IMR-90 (cell line): ENCODE measurements at regions not wholly inside any gene's neighbourhood (a gene's known extent, or its start where the extent isn't known, plus 50 kb on each side); places are given as distances from the start of the nearest gene placed in this dataset.

Source experiments
- ATAC-seq: fragments of 200-7000 bp; cut with Tn5 transposase; 2 replicates; pipeline ENCODE4 v1.9.1; 2020; ENCODE audit warnings: low read depth, mild to moderate bottlenecking, moderate library complexity
- BruUV-seq: library from RNA; stranded (reverse); fragments of 400-500 nt; replicated peaks from 2 replicates; lab custom pipeline; 2021; lab: Mats Ljungman, UMichigan
- CTCF ChIA-PET: fragments of 300-600 bp; formaldehyde crosslinking; extraction: SDS; loops from one replicate; lab custom pipeline; 2021; ENCODE audit warnings: antibody characterized with exemption; lab: Yijun Ruan, JAX
- POLR2A ChIA-PET: fragments of 300-600 bp; sonication (Branson Sonifier 250); formaldehyde crosslinking; loops from one replicate; lab custom pipeline; 2022; ENCODE audit warnings: antibody characterized with exemption; ENCODE audit not compliant: unreplicated experiment; lab: Charles Lee
- DNase-seq: peaks from one replicate; pipeline ENCODE4 v3.0.0; 2013
- H2AFZ ChIP-seq: replicated peaks from 2 replicates; pipeline ENCODE3; 2013; ENCODE audit warnings: low read length, mild to moderate bottlenecking; ENCODE audit not compliant: poor library complexity
- H2AK5ac ChIP-seq: 2 replicates; pipeline ENCODE4 v1.6.1; 2013; ENCODE audit warnings: low read depth, low read length, inconsistent platforms
- H2AK9ac ChIP-seq: replicated peaks from 2 replicates; pipeline ENCODE3; 2013; ENCODE audit warnings: mild to moderate bottlenecking, low read depth, low read length, moderate library complexity; ENCODE audit not compliant: poor library complexity
- H2BK120ac ChIP-seq: 2 replicates; pipeline ENCODE4 v1.6.1; 2013; ENCODE audit warnings: low read depth, low read length, inconsistent platforms
- H2BK15ac ChIP-seq: 3 replicates; pipeline ENCODE4 v1.6.1; 2013; ENCODE audit warnings: low read depth, low read length, inconsistent platforms
- H2BK20ac ChIP-seq: 2 replicates; pipeline ENCODE4 v1.6.1; 2013; ENCODE audit warnings: low read depth, mild to moderate bottlenecking, inconsistent platforms, low read length, moderate library complexity
- H2BK5ac ChIP-seq: 2 replicates; pipeline ENCODE4 v1.6.1; 2013; ENCODE audit warnings: mild to moderate bottlenecking, low read depth, low read length, inconsistent platforms; ENCODE audit not compliant: poor library complexity, severe bottlenecking
- H3K14ac ChIP-seq: replicated peaks from 2 replicates; pipeline ENCODE4 v1.6.1; 2013; ENCODE audit warnings: low read depth, low read length, inconsistent platforms
- H3K18ac ChIP-seq: 2 replicates; pipeline ENCODE4 v1.6.1; 2013; ENCODE audit warnings: low read depth, low read length, control low read depth
- H3K23ac ChIP-seq: 2 replicates; pipeline ENCODE4 v1.6.1; 2013; ENCODE audit warnings: low read depth, low read length, inconsistent platforms
- H3K27ac ChIP-seq: 2 replicates; pipeline ENCODE4 v1.5.1; 2013; ENCODE audit warnings: mild to moderate bottlenecking, control low read depth, low read length; ENCODE audit not compliant: insufficient read depth
- H3K27me3 ChIP-seq: 2 replicates; pipeline ENCODE4 v1.6.1; 2013; ENCODE audit warnings: low read length; ENCODE audit not compliant: control insufficient read depth, insufficient read depth
- H3K36me3 ChIP-seq: 2 replicates; pipeline ENCODE4 v1.6.1; 2013; ENCODE audit warnings: low read length, mixed read lengths; ENCODE audit not compliant: control insufficient read depth, insufficient read depth
- H3K4ac ChIP-seq: 2 replicates; pipeline ENCODE4 v1.6.1; 2013; ENCODE audit warnings: low read depth, low read length, inconsistent platforms
- H3K4me1 ChIP-seq: 2 replicates; pipeline ENCODE4 v1.6.1; 2013; ENCODE audit warnings: low read length, mixed read lengths; ENCODE audit not compliant: control insufficient read depth, insufficient read depth
- H3K4me2 ChIP-seq: 2 replicates; pipeline ENCODE4 v1.6.1; 2013; ENCODE audit warnings: low read depth, mild to moderate bottlenecking, control low read depth, low read length, moderate library complexity
- H3K4me3 ChIP-seq: 2 replicates; pipeline ENCODE4 v1.5.1; 2013; ENCODE audit warnings: low read depth, mild to moderate bottlenecking, control low read depth, low read length, moderate library complexity; ENCODE audit not compliant: insufficient read depth
- H3K56ac ChIP-seq: 2 replicates; pipeline ENCODE4 v1.6.1; 2013; ENCODE audit warnings: low read length, inconsistent platforms; ENCODE audit not compliant: insufficient read depth; ENCODE audit errors: extremely low read depth
- H3K79me1 ChIP-seq, 2 experiments: 2 replicates each; pipeline ENCODE4 v1.6.1; 2013; ENCODE audit warnings: low read length in 2 of 2, inconsistent platforms in 1 of 2, low read depth in 1 of 2
- H3K9ac ChIP-seq: 2 replicates; pipeline ENCODE4 v1.6.1; 2013; ENCODE audit warnings: low read depth, low read length, control low read depth
- H3K9me1 ChIP-seq: 2 replicates; pipeline ENCODE4 v1.6.1; 2013; ENCODE audit warnings: low read length, inconsistent platforms; ENCODE audit not compliant: insufficient read depth
- H3K9me3 ChIP-seq: 2 replicates; pipeline ENCODE4 v1.6.1; 2013; ENCODE audit warnings: low read length; ENCODE audit not compliant: control insufficient read depth, insufficient read depth
- H4K20me1 ChIP-seq: 2 replicates; pipeline ENCODE4 v1.6.1; 2013; ENCODE audit warnings: low read length, inconsistent platforms; ENCODE audit not compliant: insufficient read depth
- H4K5ac ChIP-seq: 2 replicates; pipeline ENCODE4 v1.6.1; 2013; ENCODE audit warnings: mild to moderate bottlenecking, low read depth, low read length, control low read depth
- H4K8ac ChIP-seq, 2 experiments: 2 replicates each; pipeline ENCODE4 v1.6.1; 2013; ENCODE audit warnings: low read depth in 2 of 2, low read length in 2 of 2, control low read depth in 1 of 2, inconsistent platforms in 1 of 2
- H4K91ac ChIP-seq: 2 replicates; pipeline ENCODE4 v1.6.1; 2013; ENCODE audit warnings: low read depth, low read length, inconsistent platforms; ENCODE audit not compliant: insufficient read depth
- BHLHE40 ChIP-seq: fragments of 150-350 bp; IDR thresholded peaks from 2 replicates; pipeline ENCODE4 v1.6.1; 2016; ENCODE audit warnings: mild to moderate bottlenecking, low read depth, low read length
- CEBPB ChIP-seq: IDR thresholded peaks from 2 replicates; pipeline ENCODE4 v1.6.1; 2012; ENCODE audit warnings: low read depth, low read length, improper control_type of control experiment
- FOS ChIP-seq: fragments of 150-350 bp; IDR thresholded peaks from 2 replicates; pipeline ENCODE4 v1.6.1; 2016; ENCODE audit warnings: low read depth, low read length
- MAFK ChIP-seq: IDR thresholded peaks from 2 replicates; pipeline ENCODE4 v1.6.1; 2012; ENCODE audit warnings: low read depth, low read length, improper control_type of control experiment
- MAZ ChIP-seq: IDR thresholded peaks from 2 replicates; pipeline ENCODE4 v1.6.1; 2012; ENCODE audit warnings: low read depth, mild to moderate bottlenecking, low read length, improper control_type of control experiment, moderate library complexity, borderline replicate concordance
- NFE2L2 ChIP-seq: fragments of 150-350 bp; IDR thresholded peaks from 2 replicates; pipeline ENCODE4 v1.6.1; 2016; ENCODE audit warnings: low read depth, mild to moderate bottlenecking, low read length
- RAD21 ChIP-seq: IDR thresholded peaks from 2 replicates; pipeline ENCODE4 v1.6.1; 2012; ENCODE audit warnings: low read length, improper control_type of control experiment
- RCOR1 ChIP-seq: IDR thresholded peaks from 2 replicates; pipeline ENCODE4 v1.6.1; 2012; ENCODE audit warnings: mild to moderate bottlenecking, low read length, improper control_type of control experiment; ENCODE audit not compliant: insufficient replicate concordance
- USF2 ChIP-seq: fragments of 150-350 bp; IDR thresholded peaks from 2 replicates; pipeline ENCODE4 v1.6.1; 2017; ENCODE audit warnings: mild to moderate bottlenecking, antibody characterized with exemption, low read length, low read depth
- WGBS, 2 experiments: methylation state at CpG; one replicate each; pipeline versions ENCODE4 v1.1.5 to v1.1.7; 2013; ENCODE audit warnings: missing lambda C conversion rate in 2 of 2; ENCODE audit not compliant: insufficient read length in 1 of 2; ENCODE audit errors: extremely low coverage in 2 of 2; 5-methylcytosine and 5-hydroxymethylcytosine counted together
- dilution Hi-C: fragments of 300-500 bp; cut with HindIII; formaldehyde crosslinking; loops from one replicate; pipeline ENCODE4 v1.14.3; 2018; ENCODE audit warnings: low sequenced_read_pairs; ENCODE audit not compliant: unreplicated experiment
- in situ Hi-C: fragments of 300-500 bp; cut with MboI; formaldehyde crosslinking; loops from 3 replicates; pipeline ENCODE4 v1.14.3; 2019; ENCODE audit warnings: low sequenced_read_pairs, inconsistent platforms, mixed read lengths
- intact Hi-C: fragments of 100-400 bp; cut with micrococcal nuclease; formaldehyde crosslinking; loops from 2 replicates; pipeline ENCODE4 v1.10.0; 2022

- DNase-seq, result no peak
- peak overlapping the region; percentile 82 for H4K91ac ChIP-seq
- no peaks in the 10 kb centered on the region for H3K36me3 ChIP-seq
- peak overlapping the region; percentile 77 for H3K4ac ChIP-seq
- peak overlapping the region; percentile 69; the same call in 2 of the 3 replicates for H2BK15ac ChIP-seq
- no TSS peak for BruUV-seq
- H3K9ac ChIP-seq, result no peak overlapping the region
- no peaks in the 10 kb centered on the region for H4K20me1 ChIP-seq
- 0 out of 2 replicates have a peak, but pooled peaks cover 4% of the 10 kb centered on the region for H3K9me1 ChIP-seq
- no peak for TF ChIP-seq MAFK
- TF ChIP-seq CEBPB, result no peak
- TF ChIP-seq RAD21, result no peak
- no peak for TF ChIP-seq NFE2L2
- TF ChIP-seq USF2, result no peak
- TF ChIP-seq FOS, result no peak
- TF ChIP-seq BHLHE40, result no peak
- no peak for TF ChIP-seq MAZ
- no peak for TF ChIP-seq RCOR1
- no peaks in the 10 kb centered on the region for H3K27me3 ChIP-seq
- no peaks in the 10 kb centered on the region for H3K79me1 ChIP-seq
- ATAC-seq, result no peak
- H2BK5ac ChIP-seq, result peak overlapping the region; percentile 97
- peaks cover 3% of the 10 kb centered on the region; the same call in 1 of the 2 replicates for H3K9me3 ChIP-seq
- H3K4me1 ChIP-seq, result peaks cover 11% of the 10 kb centered on the region; the same call in 1 of the 2 replicates
- ChIA-PET POLR2A (no interaction called here), CTCF (no interaction called here)
- peak overlapping the region; percentile 90 for H2BK20ac ChIP-seq
- H4K8ac ChIP-seq, result peak overlapping the region; percentile 38 to 57; a peak in 3 of 4 replicates
- no peak overlapping the region for H2AFZ ChIP-seq
- H3K56ac ChIP-seq, result peak overlapping the region; percentile 52; the same call in 1 of the 2 replicates
- intact Hi-C loops, result no loop called here
- no peak overlapping the region for H2AK9ac ChIP-seq
- peak overlapping the region; percentile 89 for H2BK120ac ChIP-seq
- H3K14ac ChIP-seq, result peak overlapping the region; percentile 24; the same call in 1 of the 2 replicates
- dilution Hi-C loops, result no loop called here
- H3K18ac ChIP-seq, result peak overlapping the region; percentile 83; the same call in 1 of the 2 replicates
- in situ Hi-C loops, result loop anchor here (5.0 to 25.0 kb wide), 2 partner anchors 213 to 523 kb away; no protein-coding TSS in a partner anchor
- peak overlapping the region; percentile 88; the same call in 1 of the 2 replicates for H4K5ac ChIP-seq
- H3K4me3 ChIP-seq, result no peak overlapping the region
- H3K4me2 ChIP-seq, result peak overlapping the region; percentile 54; the same call in 1 of the 2 replicates
- H2AK5ac ChIP-seq, result peak overlapping the region; percentile 67; the same call in 1 of the 2 replicates
- H3K27ac ChIP-seq, result 0 out of 2 replicates have a peak overlapping the region, but pooled peaks have one; percentile 53
- no CpG with 5 or more reads among the region's 3 CpGs for WGBS, 2 experiments
- H3K23ac ChIP-seq, result peak overlapping the region; percentile 11; the same call in 1 of the 2 replicates
Measured at GRCh38 chr2:204339212-204339715, 206.0 kb upstream of the PARD3B start.
